ENCODE measurements at regions not wholly inside any gene's neighbourhood (a gene's known extent, or its start where the extent isn't known, plus 50 kb on each side); places are given as distances from the start of the nearest gene placed in this dataset.

- H3K27me3 ChIP-seq: no peaks in the 10 kb centered on the region
- intact Hi-C loops (cut with DNase I; ENCODE audit: low total_unique reads): no loop called here
- no peaks in the 10 kb centered on the region for H3K36me3 ChIP-seq
- no peaks in the 10 kb centered on the region for H3K4me1 ChIP-seq
- in situ Hi-C loops (cut with MboI; ENCODE audit: low sequenced_read_pairs in 4 of 4): no loop called here
- TF ChIP-seq POLR2A (IDR thresholded peaks at IDR 0.05) (no peak), CTCF (IDR thresholded peaks at IDR 0.05 in 4 of 5, conservative IDR thresholded peaks at IDR 0.05 in 1 of 5) (no peak)
- H3K4me3 ChIP-seq: no peak overlapping the region
- ATAC-seq (no peak), DNase-seq (no peak)
- no peaks in the 10 kb centered on the region for H3K9me3 ChIP-seq
- H3K27ac ChIP-seq: no peak overlapping the region
Observed at GRCh38 chr13:109440320-109440719, 346.1 kb downstream of the IRS2 start.

- H3K4me3 ChIP-seq: no peak overlapping the region
- no peak overlapping the region for H3K27ac ChIP-seq
- in situ Hi-C loops (cut with MboI; ENCODE audit: low sequenced_read_pairs in 4 of 4): no loop called here
- no peaks in the 10 kb centered on the region for H3K36me3 ChIP-seq
- no peaks in the 10 kb centered on the region for H3K4me1 ChIP-seq
- TF ChIP-seq POLR2A (IDR thresholded peaks at IDR 0.05): no peak
- TF ChIP-seq CTCF (IDR thresholded peaks at IDR 0.05 in 4 of 5, conservative IDR thresholded peaks at IDR 0.05 in 1 of 5): no peak
- no peaks in the 10 kb centered on the region for H3K9me3 ChIP-seq
- ATAC-seq: no peak
- DNase-seq: no peak
- intact Hi-C loops (cut with DNase I; ENCODE audit: low total_unique reads): no loop called here
- no peaks in the 10 kb centered on the region for H3K27me3 ChIP-seq
Observed at GRCh38 chr13:109439813-109440212, 346.6 kb downstream of the IRS2 start.

DNA sequence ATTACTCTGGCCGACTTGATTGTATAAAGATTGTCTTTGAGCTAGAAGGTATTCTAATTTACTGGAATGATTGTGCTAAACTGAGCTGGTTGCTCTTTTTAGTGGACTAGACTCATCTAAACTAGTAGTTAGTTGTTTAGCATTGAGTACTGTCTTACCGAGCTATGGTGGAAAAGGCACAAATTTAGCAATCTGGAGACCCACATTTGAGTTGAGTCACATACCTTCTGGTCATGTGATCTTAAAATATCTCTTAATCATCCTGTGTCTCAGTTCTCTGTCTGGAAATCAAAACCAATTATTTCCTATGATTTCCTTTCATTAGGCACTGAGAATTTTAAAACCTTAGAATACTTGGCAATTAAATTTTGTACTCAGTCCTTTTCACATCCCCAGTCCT lies 349.5 kb downstream of the IRS2 start:
- no peaks in the 10 kb centered on the region for H3K27me3 ChIP-seq
- H3K4me1 ChIP-seq: no peaks in the 10 kb centered on the region
- no peak overlapping the region for H3K4me3 ChIP-seq
- TF ChIP-seq CTCF (IDR thresholded peaks at IDR 0.05 in 4 of 5, conservative IDR thresholded peaks at IDR 0.05 in 1 of 5): no peak
- no peak for TF ChIP-seq POLR2A (IDR thresholded peaks at IDR 0.05)
- ATAC-seq (no peak), DNase-seq (no peak)
- H3K27ac ChIP-seq: no peak overlapping the region
- H3K9me3 ChIP-seq: no peaks in the 10 kb centered on the region
- no peaks in the 10 kb centered on the region for H3K36me3 ChIP-seq
- intact Hi-C loops (cut with DNase I; ENCODE audit: low total_unique reads): no loop called here
- in situ Hi-C loops (cut with MboI; ENCODE audit: low sequenced_read_pairs in 4 of 4): no loop called here

GRCh38 chr13:109436055-109436622 lies 350.2 kb downstream of the IRS2 start:
- H3K4me1 ChIP-seq: no peaks in the 10 kb centered on the region
- DNase-seq (no peak), ATAC-seq (no peak)
- in situ Hi-C loops (cut with MboI; ENCODE audit: low sequenced_read_pairs in 4 of 4) (no loop called here), intact Hi-C loops (cut with DNase I; ENCODE audit: low total_unique reads) (no loop called here)
- no peak overlapping the region for H3K4me3 ChIP-seq
- H3K36me3 ChIP-seq: no peaks in the 10 kb centered on the region
- H3K27ac ChIP-seq: no peak overlapping the region
- no peaks in the 10 kb centered on the region for H3K9me3 ChIP-seq
- no peak for TF ChIP-seq POLR2A (IDR thresholded peaks at IDR 0.05)
- TF ChIP-seq CTCF (IDR thresholded peaks at IDR 0.05 in 4 of 5, conservative IDR thresholded peaks at IDR 0.05 in 1 of 5): no peak
- H3K27me3 ChIP-seq: no peaks in the 10 kb centered on the region

DNA sequence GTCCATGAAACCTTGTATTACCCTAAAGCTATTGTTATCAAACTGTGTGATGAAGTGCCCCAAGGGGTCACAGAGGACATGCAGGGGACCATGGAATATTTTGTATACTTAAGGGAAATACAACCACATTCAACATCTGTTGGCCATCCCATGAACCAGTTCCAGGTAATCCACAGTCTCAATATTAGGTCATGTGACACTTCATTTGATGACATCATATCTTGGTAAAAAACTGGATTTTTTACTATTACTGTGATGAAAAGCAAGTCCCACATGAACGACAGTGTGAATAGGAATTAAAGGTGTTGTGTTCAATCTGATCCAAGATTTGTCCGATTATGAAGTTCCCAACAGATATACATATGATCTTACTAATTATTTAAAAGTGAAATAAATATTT lies 355.2 kb downstream of the IRS2 start:
- no peak for ATAC-seq
- no peak overlapping the region for H3K4me3 ChIP-seq
- in situ Hi-C loops (cut with MboI; ENCODE audit: low sequenced_read_pairs in 4 of 4): no loop called here

More for the DNA sequence above, 355.2 kb downstream of the IRS2 start:
- TF ChIP-seq CTCF (IDR thresholded peaks at IDR 0.05 in 4 of 5, conservative IDR thresholded peaks at IDR 0.05 in 1 of 5) (no peak), POLR2A (IDR thresholded peaks at IDR 0.05) (no peak)
- no peaks in the 10 kb centered on the region for H3K4me1 ChIP-seq
- no peak overlapping the region for H3K27ac ChIP-seq
- H3K27me3 ChIP-seq: no peaks in the 10 kb centered on the region
- H3K9me3 ChIP-seq: no peaks in the 10 kb centered on the region
- intact Hi-C loops (cut with DNase I; ENCODE audit: low total_unique reads): no loop called here
- H3K36me3 ChIP-seq: no peaks in the 10 kb centered on the region
- no peak for DNase-seq

All from gastrocnemius medialis (tissue), 4 donors.